GM21390 (cell line): ENCODE measurements at regions not wholly inside any gene's neighbourhood (a gene's known extent, or its start where the extent isn't known, plus 50 kb on each side); places are given as distances from the start of the nearest gene placed in this dataset.
"Not testable (repeated sequence)": the region's sequence is repeated elsewhere in the genome, so short reads cannot be mapped to it uniquely, and the experiment has no call there.

ENCODE experiments used
- ATAC-seq: cut with Tn5 transposase; IDR thresholded peaks from one replicate; pipeline ENCODE4 v1.9.1; 2021; ENCODE audit not compliant: unreplicated experiment

- ATAC-seq, result no peak
Measured at GRCh38 chr5:60546207-60546606, 153.8 kb downstream of the DEPDC1B start.

- no peak for ATAC-seq
Measured at GRCh38 chr5:60545551-60545950, 154.4 kb downstream of the DEPDC1B start.

GRCh38 chr5:60544142-60544541, 155.8 kb downstream of the DEPDC1B start:
- ATAC-seq, result no peak

GRCh38 chr5:60541980-60542379, 158.0 kb downstream of the DEPDC1B start:
- peak; percentile 19 for ATAC-seq

- peak; percentile 88 for ATAC-seq
Measured at GRCh38 chr5:60540856-60541805, 158.8 kb downstream of the DEPDC1B start.

- ATAC-seq, result no peak
Measured at GRCh38 chr5:60538955-60539866, 160.8 kb downstream of the DEPDC1B start.

- no peak for ATAC-seq
Measured at GRCh38 chr5:60538426-60538825, 161.5 kb downstream of the DEPDC1B start.

- no peak for ATAC-seq
Measured at GRCh38 chr5:60535951-60536350, 164.0 kb downstream of the DEPDC1B start.

GRCh38 chr5:60535198-60535597, 164.8 kb downstream of the DEPDC1B start:
- no peak for ATAC-seq

- no peak for ATAC-seq
Measured at GRCh38 chr5:60533789-60534188, 166.2 kb downstream of the DEPDC1B start.

GRCh38 chr5:60532796-60533195, 167.2 kb downstream of the DEPDC1B start:
- ATAC-seq, result not testable (repeated sequence)

- ATAC-seq, result not testable (repeated sequence)
Measured at GRCh38 chr5:60530144-60530848, 169.7 kb downstream of the DEPDC1B start.

- no peak for ATAC-seq
Measured at GRCh38 chr5:60529001-60529400, 171.0 kb downstream of the DEPDC1B start.

GRCh38 chr5:60527072-60527471, 172.9 kb downstream of the DEPDC1B start:
- no peak for ATAC-seq

GRCh38 chr5:60526336-60526875, 173.6 kb downstream of the DEPDC1B start:
- no peak for ATAC-seq

GRCh38 chr5:60522292-60522905, 177.6 kb downstream of the DEPDC1B start:
- peak; percentile 81 for ATAC-seq

GRCh38 chr5:60521376-60522291, 178.3 kb downstream of the DEPDC1B start:
- peak; percentile 48 for ATAC-seq

- ATAC-seq, result no peak
Measured at GRCh38 chr5:60520451-60521227, 179.3 kb downstream of the DEPDC1B start.
